Colonic mucosa (tissue), 4 donors: ENCODE measurements at regions not wholly inside any gene's neighbourhood (a gene's known extent, or its start where the extent isn't known, plus 50 kb on each side); places are given as distances from the start of the nearest gene placed in this dataset.

Experiments used
- DNase-seq: peaks from one replicate; pipeline ENCODE4 v3.0.0-alpha.2; 2020
- H3K27ac ChIP-seq: fragments of 200-600 bp; one replicate; pipeline ENCODE4 v1.8.0; 2021
- H3K27me3 ChIP-seq: fragments of 200-600 bp; one replicate; pipeline ENCODE4 v1.8.0; 2021
- H3K36me3 ChIP-seq: fragments of 200-600 bp; one replicate; pipeline ENCODE4 v1.8.0; 2021
- H3K4me1 ChIP-seq: fragments of 200-600 bp; one replicate; pipeline ENCODE4 v1.8.0; 2021; ENCODE audit warnings: mild to moderate bottlenecking
- H3K4me3 ChIP-seq: fragments of 200-600 bp; one replicate; pipeline ENCODE4 v1.8.0; 2021
- H3K9ac ChIP-seq, 2 donors: one replicate each; pipeline ENCODE4 v1.7.0; 2013; ENCODE audit warnings: control low read depth in 2 of 2, low read depth in 2 of 2, low read length in 2 of 2
- H3K9me3 ChIP-seq: fragments of 200-600 bp; one replicate; pipeline ENCODE4 v1.8.0; 2021
- CTCF ChIP-seq: fragments of 200-600 bp; IDR thresholded peaks from one replicate; pipeline ENCODE4 v1.8.0; 2022; ENCODE audit warnings: antibody characterized with exemption, mild to moderate bottlenecking
- intact Hi-C: fragments of 100-400 bp; cut with DNase I; formaldehyde crosslinking; loops from one replicate; pipeline ENCODE4 v1.14.1; 2022
- donor health status: healthy.
- donor health status: DM: no; HTN: no; CAD: no.
- donor health status: DM: no; HTN: no; CAD: no.

DNA sequence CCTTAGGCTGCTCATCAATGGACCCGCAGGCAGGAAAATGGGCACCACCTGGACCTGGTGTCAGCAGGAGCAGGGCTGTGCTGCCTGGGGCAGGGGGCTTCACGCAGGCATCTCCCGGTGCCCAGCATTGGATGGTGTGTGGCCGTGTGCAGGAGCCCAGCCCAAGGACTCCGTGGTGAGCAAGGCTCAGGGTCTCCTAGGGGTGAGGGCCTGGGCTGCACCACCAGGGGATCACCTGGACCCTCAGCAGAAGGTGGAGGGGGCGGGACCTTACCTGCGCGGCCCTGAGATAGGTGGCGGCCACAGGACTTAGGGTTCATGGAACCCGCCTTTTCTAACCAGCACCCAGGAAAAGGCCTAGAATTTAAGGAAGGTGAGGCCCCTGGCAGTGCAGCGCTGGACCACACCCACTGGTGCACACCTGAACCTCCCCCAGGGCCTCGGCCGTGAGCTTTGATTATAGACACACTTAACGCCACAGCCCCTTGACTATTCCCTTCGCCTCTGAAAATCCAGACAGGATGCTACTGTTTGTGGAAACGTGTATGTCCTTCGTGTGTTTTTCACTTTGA lies 89.0 kb downstream of the TMEM18 start:
- Histone ChIP-seq H3K9ac (no peak overlapping the region), H3K4me3 (no peak overlapping the region), H3K27me3 (no peaks in the 10 kb centered on the region), H3K4me1 (no peaks in the 10 kb centered on the region), H3K27ac (no peak overlapping the region), H3K36me3 (no peaks in the 10 kb centered on the region), H3K9me3 (no peaks in the 10 kb centered on the region)
- no peak for TF ChIP-seq CTCF
- intact Hi-C loops: no loop called here
- no peak for DNase-seq

DNA sequence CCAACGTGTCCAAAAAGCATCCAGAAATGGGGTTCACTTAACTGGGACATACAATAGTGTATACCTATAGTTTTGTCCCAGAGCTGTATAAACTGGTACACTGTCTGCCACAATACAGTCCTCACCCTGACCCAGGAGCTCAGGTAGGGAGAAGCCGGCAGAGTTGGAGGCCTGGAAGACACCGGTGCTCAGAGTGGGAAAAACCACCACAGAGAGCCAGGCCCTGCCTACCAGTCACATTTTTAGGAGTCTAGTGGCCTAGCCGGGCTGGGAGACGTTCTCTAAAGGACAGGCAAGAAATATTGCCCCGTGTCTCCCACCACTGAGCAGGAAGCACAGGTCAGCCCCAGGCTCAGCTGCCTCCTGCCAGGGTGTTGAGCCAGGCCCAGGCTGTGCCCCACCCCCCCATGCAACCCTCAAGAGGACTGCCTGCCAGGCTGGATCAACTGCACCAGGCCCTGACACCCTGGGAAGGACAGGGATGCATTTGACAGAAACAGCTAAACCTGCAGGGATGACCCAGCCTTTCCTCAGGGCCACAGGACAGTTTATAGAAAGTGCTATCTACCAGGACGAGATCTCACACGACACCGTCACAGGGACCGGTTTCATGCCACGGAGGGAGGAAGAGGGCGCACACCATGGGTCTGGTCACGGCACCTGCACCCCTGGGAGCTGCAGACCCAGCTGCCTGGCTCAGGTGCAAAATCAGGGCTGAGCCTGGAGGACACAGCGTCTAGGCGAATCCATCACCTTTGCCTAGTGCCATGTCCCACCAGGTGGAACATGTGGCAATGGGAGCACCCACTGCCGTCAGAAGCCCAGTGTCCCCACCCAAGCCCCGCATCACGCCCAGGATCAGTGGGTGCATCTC lies 89.9 kb downstream of the TMEM18 start:
- H3K36me3 ChIP-seq: no peaks in the 10 kb centered on the region
- no peak overlapping the region for H3K27ac ChIP-seq
- H3K27me3 ChIP-seq: no peaks in the 10 kb centered on the region
- intact Hi-C loops: no loop called here
- no peaks in the 10 kb centered on the region for H3K9me3 ChIP-seq
- H3K4me3 ChIP-seq: no peak overlapping the region
- TF ChIP-seq CTCF: no peak
- no peaks in the 10 kb centered on the region for H3K4me1 ChIP-seq
- H3K9ac ChIP-seq: no peak overlapping the region
- no peak for DNase-seq

- Histone ChIP-seq H3K36me3 (no peaks in the 10 kb centered on the region), H3K27ac (no peak overlapping the region), H3K27me3 (no peaks in the 10 kb centered on the region), H3K9ac (no peak overlapping the region), H3K4me3 (no peak overlapping the region), H3K4me1 (no peaks in the 10 kb centered on the region), H3K9me3 (no peaks in the 10 kb centered on the region)
- no peak for DNase-seq
- intact Hi-C loops: no loop called here
- no peak for TF ChIP-seq CTCF
These were observed 90.5 kb downstream of the TMEM18 start for GRCh38 chr2:586641-587076.

DNA sequence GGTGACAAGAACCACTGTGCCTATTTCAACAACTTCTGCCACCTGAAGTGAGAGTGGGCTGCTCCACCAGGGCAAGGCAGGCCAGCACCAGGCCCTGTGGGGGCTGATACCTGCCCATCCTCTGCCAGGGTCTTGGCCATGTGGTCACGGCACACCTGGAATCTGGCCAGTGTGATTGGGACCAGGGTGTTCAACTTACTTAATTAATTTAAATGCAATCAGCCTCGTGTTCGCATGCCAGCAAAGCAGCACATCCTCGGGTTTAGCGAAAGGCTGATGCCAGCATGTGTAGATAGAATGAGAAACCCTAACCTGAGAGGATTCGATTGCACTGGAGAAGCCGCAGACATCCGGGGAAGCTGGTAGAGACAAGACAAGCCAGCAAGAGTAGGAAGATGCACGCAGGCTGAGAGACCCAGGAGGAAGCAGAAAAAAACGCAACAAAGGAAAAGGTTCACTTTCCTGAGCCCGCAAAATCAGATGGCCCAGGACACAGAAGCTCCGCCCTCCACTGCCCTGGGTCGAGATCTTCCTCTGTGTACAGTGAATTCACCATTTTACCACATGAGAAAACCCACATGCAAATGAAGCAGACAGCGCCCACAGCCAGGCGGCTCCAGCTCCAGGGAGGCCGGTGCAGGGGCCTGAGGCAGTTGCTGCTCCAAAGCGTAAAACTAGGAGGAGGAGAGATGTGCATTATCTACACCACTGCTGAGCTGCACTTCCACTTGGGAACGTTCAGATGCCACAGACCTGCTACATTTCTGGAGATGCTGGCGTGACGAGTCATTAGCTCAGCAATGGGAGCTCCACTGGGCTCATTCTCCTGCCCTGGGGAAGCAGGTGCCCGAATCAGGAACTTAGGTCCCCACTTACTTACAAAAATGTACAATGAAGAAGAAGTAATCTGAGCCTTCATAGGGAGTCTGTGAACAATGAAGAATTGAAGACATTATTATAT lies 92.1 kb downstream of the TMEM18 start:
- Histone ChIP-seq H3K4me1 (no peaks in the 10 kb centered on the region), H3K36me3 (no peaks in the 10 kb centered on the region), H3K27ac (no peak overlapping the region), H3K27me3 (no peaks in the 10 kb centered on the region), H3K9ac (no peak overlapping the region), H3K4me3 (no peak overlapping the region), H3K9me3 (no peaks in the 10 kb centered on the region)
- intact Hi-C loops: no loop called here
- no peak for TF ChIP-seq CTCF
- DNase-seq: no peak

- Histone ChIP-seq H3K27ac (no peak overlapping the region), H3K9me3 (no peaks in the 10 kb centered on the region), H3K27me3 (no peaks in the 10 kb centered on the region), H3K4me1 (no peaks in the 10 kb centered on the region), H3K9ac (no peak overlapping the region), H3K36me3 (no peaks in the 10 kb centered on the region), H3K4me3 (no peak overlapping the region)
- no peak for DNase-seq
- TF ChIP-seq CTCF: no peak
- intact Hi-C loops: no loop called here
These were observed 93.5 kb downstream of the TMEM18 start for GRCh38 chr2:583666-584065.
